K562 (cell line): ENCODE measurements at regions not wholly inside any gene's neighbourhood (a gene's known extent, or its start where the extent isn't known, plus 50 kb on each side); places are given as distances from the start of the nearest gene placed in this dataset.

ENCODE experiments used
- ATF6 ChIP-seq: sonication (generic); formaldehyde crosslinking; IDR thresholded peaks from 2 replicates; pipeline ENCODE4 v1.4.0; 2020; ENCODE audit warnings: mild to moderate bottlenecking, missing genetic modification reagents
- BRF1 ChIP-seq: IDR thresholded peaks from 3 replicates; pipeline ENCODE4 v1.6.1; 2011; ENCODE audit warnings: borderline replicate concordance, mild to moderate bottlenecking; ENCODE audit not compliant: insufficient read length; ENCODE audit errors: extremely low read depth
- CBX2 ChIP-seq: fragments of 200-600 bp; sonication (generic); IDR thresholded peaks from one replicate; pipeline ENCODE4 v1.6.1; 2012; ENCODE audit warnings: mild to moderate bottlenecking, low read length, inconsistent platforms; ENCODE audit not compliant: insufficient read depth, poor library complexity, severe bottlenecking
- CHAMP1 ChIP-seq: fragments of 450-650 bp; IDR thresholded peaks from 2 replicates; pipeline ENCODE4 v1.6.1; 2016; ENCODE audit warnings: mild to moderate bottlenecking
- ETS2 ChIP-seq: IDR thresholded peaks from 2 replicates; pipeline ENCODE4 v1.6.1; 2016; ENCODE audit warnings: borderline replicate concordance, missing genetic modification characterization, mild to moderate bottlenecking, moderate library complexity, missing compliant biosample characterization; ENCODE audit not compliant: poor library complexity, severe bottlenecking
- GABPA ChIP-seq: fragments of 200-800 bp; sonication (Bioruptor generic); conservative IDR thresholded peaks from 2 replicates; pipeline ENCODE4 v1.6.1; 2016; ENCODE audit warnings: low read depth, missing genetic modification characterization, missing compliant biosample characterization
- GTF2A2 ChIP-seq: IDR thresholded peaks from 2 replicates; pipeline ENCODE4 v1.6.1; 2016; ENCODE audit warnings: mild to moderate bottlenecking, missing genetic modification characterization, missing compliant biosample characterization
- HDGF ChIP-seq: fragments of 450-650 bp; IDR thresholded peaks from 2 replicates; pipeline ENCODE4 v1.6.1; 2016
- KDM1A ChIP-seq, 2 experiments: fragments of 450-650 bp; IDR thresholded peaks; 2 replicates each; pipeline ENCODE4 v1.6.1; 2016; ENCODE audit warnings: mild to moderate bottlenecking in 2 of 2
- MTF1 ChIP-seq: fragments of 250-450 bp; sonication (Bioruptor Pico); IDR thresholded peaks from 2 replicates; pipeline ENCODE4 v1.9.0; 2021; ENCODE audit warnings: moderate library complexity, mild to moderate bottlenecking, inconsistent platforms, borderline replicate concordance
- PHTF2 ChIP-seq: fragments of 250-450 bp; sonication (Bioruptor Pico); IDR thresholded peaks from 2 replicates; pipeline ENCODE4 v1.5.0; 2021; ENCODE audit warnings: mild to moderate bottlenecking
- RBM14 ChIP-seq: fragments of 200-400 bp; formaldehyde crosslinking; IDR thresholded peaks from 2 replicates; pipeline ENCODE4 v1.6.1; 2018; ENCODE audit warnings: low read depth, mild to moderate bottlenecking, low read length, moderate library complexity, borderline replicate concordance; ENCODE audit not compliant: insufficient read depth
- SIN3B ChIP-seq: fragments of 450-650 bp; IDR thresholded peaks from 2 replicates; pipeline ENCODE4 v1.6.1; 2017; ENCODE audit warnings: low read depth, mild to moderate bottlenecking, moderate library complexity
- STAT5B ChIP-seq: fragments of 250-450 bp; sonication (Bioruptor Pico); IDR thresholded peaks from 2 replicates; pipeline ENCODE4 v1.8.0; 2021; ENCODE audit warnings: mild to moderate bottlenecking, inconsistent platforms
- TFAM ChIP-seq: fragments of 250-450 bp; sonication (Bioruptor Pico); conservative IDR thresholded peaks from 2 replicates; pipeline ENCODE4 v1.5.0; 2021; ENCODE audit warnings: mild to moderate bottlenecking, moderate library complexity
- ZNF133 ChIP-seq: fragments of 250-450 bp; sonication (Bioruptor Pico); IDR thresholded peaks from 2 replicates; pipeline ENCODE4 v1.4.0; 2020; ENCODE audit warnings: mild to moderate bottlenecking
- ZNF175 ChIP-seq: fragments of 200-800 bp; sonication (Bioruptor generic); IDR thresholded peaks from 2 replicates; pipeline ENCODE4 v1.6.1; 2016; ENCODE audit warnings: low read depth, mild to moderate bottlenecking, missing genetic modification characterization, missing compliant biosample characterization
- ZNF311 ChIP-seq: fragments of 250-450 bp; sonication (Bioruptor Pico); IDR thresholded peaks from 2 replicates; pipeline ENCODE4 v1.4.0; 2020; ENCODE audit warnings: mild to moderate bottlenecking, moderate library complexity
- ZNF668 ChIP-seq: fragments of 250-450 bp; sonication (Bioruptor Pico); IDR thresholded peaks from 2 replicates; pipeline ENCODE4 v1.8.0; 2022; ENCODE audit warnings: mild to moderate bottlenecking, inconsistent platforms
- ZNF707 ChIP-seq: fragments of 250-450 bp; sonication (Bioruptor Pico); conservative IDR thresholded peaks from 2 replicates; pipeline ENCODE4 v1.8.0; 2022; ENCODE audit warnings: inconsistent platforms, mild to moderate bottlenecking, moderate library complexity
- TF ChIP-seq, protein P1 (sequence below): fragments of 450-650 bp; IDR thresholded peaks from 2 replicates; pipeline ENCODE4 v1.6.1; 2016; ENCODE audit warnings: antibody characterized with exemption
- TF ChIP-seq, protein P2 (sequence below), 2 experiments: IDR thresholded peaks; 2 replicates each; pipeline ENCODE4 v1.6.1; 2011; ENCODE audit warnings: borderline replicate concordance in 1 of 2, control low read depth in 1 of 2, low read depth in 1 of 2, low read length in 1 of 2, mild to moderate bottlenecking in 1 of 2, mixed read lengths in 1 of 2, moderate library complexity in 1 of 2; ENCODE audit not compliant: insufficient read depth in 1 of 2, insufficient read length in 1 of 2, poor library complexity in 1 of 2, severe bottlenecking in 1 of 2; ENCODE audit errors: extremely low read depth in 1 of 2

DNA sequence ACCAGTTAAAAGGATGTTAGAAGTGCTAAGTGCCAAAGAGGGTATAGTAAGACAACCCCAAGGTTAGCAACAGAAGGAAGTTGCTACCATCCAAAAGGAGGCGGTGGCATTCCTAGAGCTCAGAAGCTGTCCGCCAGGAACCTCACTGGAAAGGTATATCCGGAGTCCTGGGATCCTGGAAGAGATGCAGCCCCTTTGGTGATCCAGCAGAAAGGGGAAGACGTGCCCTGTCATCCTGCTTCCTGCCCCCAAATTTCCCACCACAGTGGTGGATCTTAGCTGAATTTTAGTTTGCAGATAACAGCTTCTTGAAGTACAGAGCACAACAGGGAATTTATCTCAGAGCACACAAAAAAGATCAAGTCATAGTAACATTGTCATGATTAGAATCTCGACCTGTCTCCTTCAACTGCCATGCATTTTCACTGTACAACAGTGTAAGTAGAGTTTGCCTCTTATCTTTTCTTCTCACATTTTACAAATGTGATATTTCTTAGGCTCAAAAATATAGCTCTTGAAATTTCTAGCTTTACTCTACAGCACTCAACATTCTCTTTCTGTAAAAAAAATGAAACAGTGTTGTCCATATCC is 526.3 kb downstream of the SOX5 start (continued):
- TF ChIP-seq ZNF175 = no peak
- TF ChIP-seq GTF2A2 (tag) = no peak
- TF ChIP-seq, protein P1, sequence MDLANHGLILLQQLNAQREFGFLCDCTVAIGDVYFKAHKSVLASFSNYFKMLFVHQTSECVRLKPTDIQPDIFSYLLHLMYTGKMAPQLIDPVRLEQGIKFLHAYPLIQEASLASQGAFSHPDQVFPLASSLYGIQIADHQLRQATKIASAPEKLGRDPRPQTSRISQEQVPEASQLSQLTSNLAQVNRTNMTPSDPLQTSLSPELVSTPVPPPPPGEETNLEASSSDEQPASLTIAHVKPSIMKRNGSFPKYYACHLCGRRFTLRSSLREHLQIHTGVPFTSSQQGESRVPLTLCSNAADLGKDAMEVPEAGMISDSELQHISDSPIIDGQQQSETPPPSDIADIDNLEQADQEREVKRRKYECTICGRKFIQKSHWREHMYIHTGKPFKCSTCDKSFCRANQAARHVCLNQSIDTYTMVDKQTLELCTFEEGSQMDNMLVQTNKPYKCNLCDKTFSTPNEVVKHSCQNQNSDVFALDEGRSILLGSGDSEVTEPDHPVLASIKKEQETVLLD = peak; percentile 70; the same call in 1 of the 2 replicates
- no peak for TF ChIP-seq MTF1 (CRISPR knock-in tag)
- TF ChIP-seq SIN3B = no peak
- no peak for TF ChIP-seq HDGF
- no peak for TF ChIP-seq ZNF707 (CRISPR knock-in tag)
- TF ChIP-seq STAT5B (CRISPR knock-in tag) = no peak
- no peak for TF ChIP-seq ETS2
- no peak for TF ChIP-seq CHAMP1
- no peak for TF ChIP-seq GABPA
- TF ChIP-seq CBX2 = no peak
- TF ChIP-seq RBM14 = no peak
- no peak for TF ChIP-seq BRF1
- no peak for TF ChIP-seq ATF6 (CRISPR knock-in tag)
- TF ChIP-seq PHTF2 = no peak
- no peak for TF ChIP-seq TFAM (CRISPR knock-in tag)
- TF ChIP-seq KDM1A (IDR thresholded peaks at IDR 0.05) = no peak
- no peak for TF ChIP-seq ZNF133 (CRISPR knock-in tag)
- TF ChIP-seq, protein P2, sequence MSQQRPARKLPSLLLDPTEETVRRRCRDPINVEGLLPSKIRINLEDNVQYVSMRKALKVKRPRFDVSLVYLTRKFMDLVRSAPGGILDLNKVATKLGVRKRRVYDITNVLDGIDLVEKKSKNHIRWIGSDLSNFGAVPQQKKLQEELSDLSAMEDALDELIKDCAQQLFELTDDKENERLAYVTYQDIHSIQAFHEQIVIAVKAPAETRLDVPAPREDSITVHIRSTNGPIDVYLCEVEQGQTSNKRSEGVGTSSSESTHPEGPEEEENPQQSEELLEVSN (IDR thresholded peaks at IDR 0.05; ENCODE audit: borderline replicate concordance in 1 of 2, extremely low read depth in 1 of 2, insufficient read depth in 1 of 2, insufficient read length in 1 of 2, low read depth in 1 of 2, low read length in 1 of 2, poor library complexity in 1 of 2, severe bottlenecking in 1 of 2) = no peak
- TF ChIP-seq ZNF668 (CRISPR knock-in tag) = no peak
- no peak for TF ChIP-seq ZNF311 (CRISPR knock-in tag)
